ENCODE measurements at regions not wholly inside any gene's neighbourhood (a gene's known extent, or its start where the extent isn't known, plus 50 kb on each side); places are given as distances from the start of the nearest gene placed in this dataset.
"Not testable (repeated sequence)": the region's sequence is repeated elsewhere in the genome, so short reads cannot be mapped to it uniquely, and the experiment has no call there.

- H3K27ac Mint-ChIP-seq, result no peak overlapping the region
- H3K4me3 Mint-ChIP-seq, result no peak overlapping the region
- no peaks in the 10 kb centered on the region for H3K4me1 Mint-ChIP-seq (ENCODE audit: low read depth)
- DNase-seq, result no peak
- ChIA-PET POLR2A (no interaction called here), CTCF (no interaction called here)
- no peak for ATAC-seq
- H3K27me3 Mint-ChIP-seq (ENCODE audit: low read depth), result no peaks in the 10 kb centered on the region
- H3K36me3 Mint-ChIP-seq (ENCODE audit: low read depth), result no peaks in the 10 kb centered on the region
- H3K9me3 Mint-ChIP-seq (ENCODE audit: insufficient read depth), result no peaks in the 10 kb centered on the region
Observed at GRCh38 chr14:105591052-105591451, 64.7 kb downstream of the TMEM121 start.

- H3K36me3 Mint-ChIP-seq (ENCODE audit: low read depth); DNase-seq; CTCF ChIA-PET; POLR2A ChIA-PET; H3K9me3 Mint-ChIP-seq (ENCODE audit: insufficient read depth); H3K27ac Mint-ChIP-seq; ATAC-seq; H3K27me3 Mint-ChIP-seq (ENCODE audit: low read depth); H3K4me3 Mint-ChIP-seq; H3K4me1 Mint-ChIP-seq (ENCODE audit: low read depth): not testable (repeated sequence)
Observed at GRCh38 chr14:105591792-105592341, 65.5 kb downstream of the TMEM121 start.

GRCh38 chr14:105592646-105593045, 66.3 kb downstream of the TMEM121 start:
- CTCF ChIA-PET; POLR2A ChIA-PET; H3K4me1 Mint-ChIP-seq (ENCODE audit: low read depth); H3K27ac Mint-ChIP-seq; H3K9me3 Mint-ChIP-seq (ENCODE audit: insufficient read depth); H3K27me3 Mint-ChIP-seq (ENCODE audit: low read depth); ATAC-seq; DNase-seq; H3K36me3 Mint-ChIP-seq (ENCODE audit: low read depth); H3K4me3 Mint-ChIP-seq: not testable (repeated sequence)

GRCh38 chr14:105595346-105595745, 69.0 kb downstream of the TMEM121 start:
- ATAC-seq; H3K27ac Mint-ChIP-seq; POLR2A ChIA-PET; H3K27me3 Mint-ChIP-seq (ENCODE audit: low read depth); H3K4me3 Mint-ChIP-seq; H3K9me3 Mint-ChIP-seq (ENCODE audit: insufficient read depth); CTCF ChIA-PET; H3K4me1 Mint-ChIP-seq (ENCODE audit: low read depth); DNase-seq; H3K36me3 Mint-ChIP-seq (ENCODE audit: low read depth): not testable (repeated sequence)

GRCh38 chr14:105596374-105596773, 70.0 kb downstream of the TMEM121 start:
- H3K4me1 Mint-ChIP-seq (ENCODE audit: low read depth); DNase-seq; ATAC-seq; H3K36me3 Mint-ChIP-seq (ENCODE audit: low read depth); H3K27ac Mint-ChIP-seq; POLR2A ChIA-PET; H3K9me3 Mint-ChIP-seq (ENCODE audit: insufficient read depth); H3K4me3 Mint-ChIP-seq; H3K27me3 Mint-ChIP-seq (ENCODE audit: low read depth); CTCF ChIA-PET: not testable (repeated sequence)

DNA sequence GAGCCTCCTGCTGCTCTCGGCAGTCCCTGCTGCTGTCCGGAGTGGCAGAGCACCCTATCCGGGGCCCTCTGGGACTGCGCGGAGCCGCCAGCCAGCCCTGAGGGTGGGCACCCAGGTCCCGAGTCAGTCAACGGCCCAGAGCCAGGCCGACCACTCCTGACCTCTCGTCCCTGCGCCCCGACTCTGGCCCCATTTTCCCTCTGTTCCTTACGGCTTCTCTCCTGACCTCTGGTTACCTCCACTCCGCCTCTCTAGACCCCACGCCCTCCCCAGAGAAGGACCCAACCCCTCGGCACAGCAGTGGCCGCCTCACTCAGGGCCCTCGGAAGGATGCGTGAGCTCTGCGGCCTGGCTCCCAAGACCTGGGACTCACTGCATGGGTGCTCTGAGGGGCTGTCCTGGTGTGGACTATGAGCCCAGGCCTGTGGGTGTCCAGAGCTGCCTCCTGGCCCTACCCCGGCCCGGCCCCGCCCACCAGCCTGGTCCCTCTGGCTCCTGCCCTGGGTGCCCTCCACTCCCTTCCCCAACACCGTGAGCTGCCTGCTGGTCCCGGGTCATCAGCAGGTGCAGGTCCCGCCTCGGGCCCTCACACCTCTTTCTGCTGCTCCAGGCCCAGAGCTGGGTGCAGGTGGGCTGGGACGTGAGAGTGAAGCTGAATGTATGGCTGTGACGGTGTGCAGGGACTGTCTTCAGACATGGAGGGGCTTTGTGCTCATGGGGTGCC, 71.8 kb downstream of the TMEM121 start:
- H3K9me3 Mint-ChIP-seq (ENCODE audit: insufficient read depth); H3K4me1 Mint-ChIP-seq (ENCODE audit: low read depth); H3K27ac Mint-ChIP-seq; H3K27me3 Mint-ChIP-seq (ENCODE audit: low read depth); H3K4me3 Mint-ChIP-seq; CTCF ChIA-PET; POLR2A ChIA-PET; H3K36me3 Mint-ChIP-seq (ENCODE audit: low read depth); DNase-seq; ATAC-seq: not testable (repeated sequence)

- H3K9me3 Mint-ChIP-seq (ENCODE audit: insufficient read depth); POLR2A ChIA-PET; CTCF ChIA-PET; DNase-seq; ATAC-seq; H3K4me1 Mint-ChIP-seq (ENCODE audit: low read depth); H3K4me3 Mint-ChIP-seq; H3K36me3 Mint-ChIP-seq (ENCODE audit: low read depth); H3K27ac Mint-ChIP-seq; H3K27me3 Mint-ChIP-seq (ENCODE audit: low read depth): not testable (repeated sequence)
Observed at GRCh38 chr14:105598925-105599586, 72.7 kb downstream of the TMEM121 start.

DNA sequence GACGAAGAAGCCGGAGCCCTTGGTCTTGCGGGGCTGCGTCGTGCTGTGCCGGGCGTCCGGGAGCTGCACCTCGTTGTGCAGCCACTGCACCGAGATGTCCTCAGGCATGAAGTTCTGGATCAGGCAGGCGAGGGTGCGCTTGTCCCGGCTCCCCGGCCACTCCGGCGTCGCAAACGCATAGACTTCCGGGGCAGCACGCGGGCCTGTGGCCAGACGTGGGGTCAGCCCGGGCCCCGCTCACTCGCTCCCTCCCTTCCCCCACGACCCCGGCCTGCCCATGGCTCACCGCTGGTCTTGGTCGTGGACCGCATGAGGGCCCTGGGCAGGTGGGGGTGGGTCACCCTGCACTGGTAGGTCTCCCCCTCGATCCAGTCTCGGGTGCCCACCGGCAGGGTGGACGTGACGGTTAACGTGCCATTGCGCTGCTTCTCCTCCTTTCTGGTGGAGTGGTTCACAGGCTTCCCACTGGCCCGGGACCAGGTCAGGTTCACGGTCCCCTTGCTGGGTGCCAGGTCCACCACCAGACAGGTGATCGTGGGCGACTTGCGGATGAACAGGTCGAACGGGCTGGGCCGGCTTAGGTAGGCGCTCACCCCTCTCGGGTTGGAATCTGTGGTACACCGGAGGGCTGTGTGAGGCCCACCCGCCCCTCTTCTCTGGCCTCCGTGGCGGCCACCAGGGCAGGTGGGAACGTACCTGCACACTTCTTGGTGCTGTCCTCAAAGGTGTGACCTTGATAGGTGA, 74.0 kb downstream of the TMEM121 start:
- POLR2A ChIA-PET, result not testable (repeated sequence)

DNA sequence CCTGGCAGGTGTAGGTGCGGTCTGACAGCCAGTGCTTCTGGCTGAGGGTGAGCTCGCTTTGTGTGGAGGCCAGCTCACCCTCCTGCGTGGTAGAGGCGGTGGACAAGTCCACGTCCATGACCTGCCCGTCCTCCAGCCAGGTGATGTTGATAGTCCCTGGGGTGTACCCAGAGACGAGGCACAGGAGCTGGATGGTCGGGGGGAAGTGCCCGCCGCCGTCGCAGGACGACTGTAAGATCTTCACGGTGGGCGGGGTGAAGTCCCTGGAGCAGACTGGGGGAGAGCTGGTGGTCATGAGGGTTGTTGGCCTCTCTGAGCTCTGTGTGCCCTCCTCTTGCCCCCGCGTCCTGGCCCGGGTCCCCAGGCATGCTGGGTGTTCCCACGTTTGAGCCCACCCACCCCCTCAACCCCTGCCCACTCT, 74.6 kb downstream of the TMEM121 start:
- H3K9me3 Mint-ChIP-seq (ENCODE audit: insufficient read depth), result no peaks in the 10 kb centered on the region
- peaks cover 2% of the 10 kb centered on the region for H3K4me1 Mint-ChIP-seq (ENCODE audit: low read depth)
- H3K4me3 Mint-ChIP-seq, result no peak overlapping the region
- ChIA-PET CTCF (no interaction called here), POLR2A (no interaction called here)
- DNase-seq (no peak), ATAC-seq (no peak)
- no peaks in the 10 kb centered on the region for H3K36me3 Mint-ChIP-seq (ENCODE audit: low read depth)
- no peak overlapping the region for H3K27ac Mint-ChIP-seq
- H3K27me3 Mint-ChIP-seq (ENCODE audit: low read depth), result no peaks in the 10 kb centered on the region

More for the DNA sequence above, 74.0 kb downstream of the TMEM121 start:
- DNase-seq; ATAC-seq; H3K9me3 Mint-ChIP-seq (ENCODE audit: insufficient read depth); CTCF ChIA-PET; H3K27ac Mint-ChIP-seq; H3K4me3 Mint-ChIP-seq; H3K27me3 Mint-ChIP-seq (ENCODE audit: low read depth); H3K4me1 Mint-ChIP-seq (ENCODE audit: low read depth); H3K36me3 Mint-ChIP-seq (ENCODE audit: low read depth): not testable (repeated sequence)

DNA sequence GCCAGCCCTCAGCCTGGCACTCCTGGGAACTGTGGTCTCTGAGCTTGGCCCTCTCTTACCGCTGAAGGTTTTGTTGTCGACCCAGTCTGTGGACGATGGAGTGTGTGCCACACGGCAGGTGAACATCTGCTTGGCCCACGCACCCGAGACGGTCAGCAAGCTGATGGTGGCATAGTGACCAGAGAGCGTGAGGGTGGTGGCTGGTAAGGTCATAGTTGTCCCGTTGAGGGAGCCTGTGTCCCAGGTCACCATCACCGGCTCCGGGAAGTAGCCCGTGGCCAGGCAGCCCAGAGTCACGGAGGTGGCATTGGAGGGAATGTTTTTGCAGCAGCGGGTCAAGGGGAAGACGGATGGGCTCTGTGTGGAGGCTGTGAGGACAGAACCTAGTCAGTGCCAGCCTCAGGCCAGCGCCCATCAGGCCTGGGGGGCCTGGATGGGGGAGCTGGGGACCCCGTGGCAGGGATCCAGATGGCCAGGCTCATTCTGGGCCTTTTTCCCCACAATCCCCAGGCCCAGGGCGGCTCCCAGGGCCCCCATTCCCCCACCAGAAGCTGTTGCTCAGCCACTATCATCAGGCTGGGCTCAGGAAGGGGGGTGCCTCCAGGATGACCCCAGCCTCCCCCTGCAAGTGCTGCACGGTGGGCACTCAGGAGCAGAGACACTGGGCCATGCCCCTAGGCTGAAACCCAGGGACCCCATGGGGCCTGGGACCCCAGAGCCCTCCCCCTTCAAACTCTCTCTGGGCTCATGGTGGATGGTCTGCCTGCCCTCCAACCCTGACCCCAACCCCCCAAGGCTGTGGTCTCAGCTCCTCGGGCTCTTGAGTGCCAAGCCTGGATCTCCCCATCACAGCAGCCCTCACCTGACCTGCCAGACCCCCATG, 75.2 kb downstream of the TMEM121 start:
- Mint-ChIP-seq H3K27me3 (ENCODE audit: low read depth) (no peaks in the 10 kb centered on the region), H3K27ac (no peak overlapping the region), H3K36me3 (ENCODE audit: low read depth) (no peaks in the 10 kb centered on the region), H3K4me3 (no peak overlapping the region), H3K4me1 (ENCODE audit: low read depth) (peaks cover 4% of the 10 kb centered on the region), H3K9me3 (ENCODE audit: insufficient read depth) (no peaks in the 10 kb centered on the region)
- DNase-seq (no peak), ATAC-seq (no peak)
- ChIA-PET POLR2A (no interaction called here), CTCF (no interaction called here)

GRCh38 chr14:105602243-105602750, 75.9 kb downstream of the TMEM121 start:
- no peaks in the 10 kb centered on the region for H3K36me3 Mint-ChIP-seq (ENCODE audit: low read depth)
- no peaks in the 10 kb centered on the region for H3K27me3 Mint-ChIP-seq (ENCODE audit: low read depth)
- H3K27ac Mint-ChIP-seq, result no peak overlapping the region
- DNase-seq (no peak), ATAC-seq (no peak)
- CTCF ChIA-PET, result no interaction called here
- H3K9me3 Mint-ChIP-seq (ENCODE audit: insufficient read depth), result no peaks in the 10 kb centered on the region
- no peak overlapping the region for H3K4me3 Mint-ChIP-seq
- peaks cover 4% of the 10 kb centered on the region for H3K4me1 Mint-ChIP-seq (ENCODE audit: low read depth)
- POLR2A ChIA-PET, result interaction anchor here (0.6 kb wide), 1 partner anchor 672 kb away, joined by 4 read pairs; no protein-coding TSS in a partner anchor

Measured in activated CD8-positive, alpha-beta T cell treated with anti-CD3 and anti-CD28 coated beads, Interleukin-2, amount 10 ng/mL, durations not matched to agents 7 days and 5 days (primary cell).